Vagina (tissue), 2 donors: ENCODE measurements at regions not wholly inside any gene's neighbourhood (a gene's known extent, or its start where the extent isn't known, plus 50 kb on each side); places are given as distances from the start of the nearest gene placed in this dataset.

ENCODE experiments used
- DNase-seq, 2 donors: peaks; one replicate each; pipeline ENCODE4 v3.0.0-alpha.2; 2017; ENCODE audit errors: extremely low spot score in 2 of 2
- H3K27ac ChIP-seq: fragments of 200-600 bp; sonication (generic); one replicate; pipeline ENCODE4 v1.5.1; 2019
- H3K27me3 ChIP-seq: fragments of 200-600 bp; sonication (generic); one replicate; pipeline ENCODE4 v1.5.1; 2019
- H3K36me3 ChIP-seq, 2 donors: fragments of 200-600 bp; sonication (generic); one replicate each; pipeline ENCODE4 v1.5.1; 2017 to 2019
- H3K4me1 ChIP-seq: fragments of 200-600 bp; sonication (generic); one replicate; pipeline ENCODE4 v1.5.1; 2019
- H3K4me3 ChIP-seq, 2 donors: fragments of 200-600 bp; sonication (generic); 1 replicate in 1 of 2; 2 replicates in 1 of 2; pipeline ENCODE4 v1.5.1; 2016 to 2019
- H3K9me3 ChIP-seq: fragments of 200-600 bp; sonication (generic); one replicate; pipeline ENCODE4 v1.5.1; 2019
- POLR2A ChIP-seq, 2 donors: fragments of 450-650 bp; IDR thresholded peaks; one replicate each; pipeline ENCODE4 v1.6.1; 2017; ENCODE audit warnings: antibody characterized with exemption in 2 of 2, mild to moderate bottlenecking in 2 of 2, moderate library complexity in 2 of 2
- POLR2AphosphoS5 ChIP-seq, 2 donors: sonication (generic); formaldehyde crosslinking; IDR thresholded peaks; one replicate each; pipeline ENCODE4 v1.9.0; 2017; ENCODE audit warnings: antibody characterized with exemption in 2 of 2, mild to moderate bottlenecking in 2 of 2, low read depth in 1 of 2; ENCODE audit not compliant: insufficient read depth in 1 of 2
- intact Hi-C: fragments of 100-400 bp; cut with DNase I; formaldehyde crosslinking; loops from one replicate; pipeline ENCODE4 v1.15.1; 2023
- TF ChIP-seq, protein P1 (sequence below), 3 experiments: fragments of 450-650 bp in 2 of 3; fragments of 200-600 bp in 1 of 3; sonication (generic) in 1 of 3; IDR thresholded peaks; one replicate each; pipeline ENCODE4 v1.5.1; 2017 to 2019; ENCODE audit warnings: antibody characterized with exemption in 3 of 3, mild to moderate bottlenecking in 2 of 3, moderate library complexity in 2 of 3

DNA sequence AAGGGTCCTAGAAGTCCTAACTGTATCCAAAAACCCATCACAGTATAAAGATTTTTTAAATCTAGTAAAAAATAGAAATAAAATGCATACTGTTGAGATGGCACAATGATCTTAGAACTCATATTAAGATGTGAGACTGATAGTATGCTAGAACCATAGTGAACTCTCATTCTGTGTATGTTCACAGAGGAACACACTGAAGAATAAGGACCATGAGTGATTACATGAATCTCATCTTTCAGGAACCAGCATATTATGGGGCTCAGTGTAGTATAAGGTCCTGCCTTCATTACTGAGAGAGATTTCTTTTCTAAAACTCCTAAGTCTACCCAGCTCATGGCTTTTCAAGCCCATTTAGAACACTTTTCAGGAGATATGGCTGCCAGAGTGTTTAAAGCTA is 59.8 kb upstream of the RFC3 start:
- DNase-seq, result no peak
- Histone ChIP-seq H3K27ac (no peak overlapping the region), H3K9me3 (no peaks in the 10 kb centered on the region), H3K4me1 (no peaks in the 10 kb centered on the region), H3K4me3 (no peak overlapping the region), H3K36me3 (no peaks in the 10 kb centered on the region), H3K27me3 (no peaks in the 10 kb centered on the region)
- TF ChIP-seq POLR2A (IDR thresholded peaks at IDR 0.05) (no peak), POLR2AphosphoS5 (IDR thresholded peaks at IDR 0.05; ENCODE audit: insufficient read depth in 1 of 2, low read depth in 1 of 2) (no peak)
- TF ChIP-seq, protein P1, sequence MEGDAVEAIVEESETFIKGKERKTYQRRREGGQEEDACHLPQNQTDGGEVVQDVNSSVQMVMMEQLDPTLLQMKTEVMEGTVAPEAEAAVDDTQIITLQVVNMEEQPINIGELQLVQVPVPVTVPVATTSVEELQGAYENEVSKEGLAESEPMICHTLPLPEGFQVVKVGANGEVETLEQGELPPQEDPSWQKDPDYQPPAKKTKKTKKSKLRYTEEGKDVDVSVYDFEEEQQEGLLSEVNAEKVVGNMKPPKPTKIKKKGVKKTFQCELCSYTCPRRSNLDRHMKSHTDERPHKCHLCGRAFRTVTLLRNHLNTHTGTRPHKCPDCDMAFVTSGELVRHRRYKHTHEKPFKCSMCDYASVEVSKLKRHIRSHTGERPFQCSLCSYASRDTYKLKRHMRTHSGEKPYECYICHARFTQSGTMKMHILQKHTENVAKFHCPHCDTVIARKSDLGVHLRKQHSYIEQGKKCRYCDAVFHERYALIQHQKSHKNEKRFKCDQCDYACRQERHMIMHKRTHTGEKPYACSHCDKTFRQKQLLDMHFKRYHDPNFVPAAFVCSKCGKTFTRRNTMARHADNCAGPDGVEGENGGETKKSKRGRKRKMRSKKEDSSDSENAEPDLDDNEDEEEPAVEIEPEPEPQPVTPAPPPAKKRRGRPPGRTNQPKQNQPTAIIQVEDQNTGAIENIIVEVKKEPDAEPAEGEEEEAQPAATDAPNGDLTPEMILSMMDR (IDR thresholded peaks at IDR 0.05), result no peak
- intact Hi-C loops, result no loop called here

DNA sequence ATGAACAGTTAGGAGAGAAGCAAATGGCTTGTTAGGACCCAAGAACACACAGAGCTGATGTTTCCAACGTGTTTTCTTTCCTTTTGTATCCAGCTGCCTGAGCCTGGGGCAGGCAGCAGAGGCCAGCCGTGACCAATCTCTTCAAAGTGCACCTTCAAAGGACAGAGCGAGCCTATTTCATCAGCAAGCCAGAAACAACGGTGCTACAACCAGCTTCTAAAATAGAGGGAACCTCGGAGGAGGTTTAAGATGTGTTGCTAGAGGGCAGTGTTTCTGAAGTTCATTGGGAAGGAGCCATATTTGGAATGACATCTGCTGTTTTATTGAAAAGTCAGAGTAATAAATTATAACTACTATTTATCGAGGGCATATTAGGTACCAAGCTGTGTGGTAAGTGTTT is 56.2 kb upstream of the RFC3 start:
- no peaks in the 10 kb centered on the region for H3K27me3 ChIP-seq
- no peak overlapping the region for H3K4me3 ChIP-seq
- no peak for DNase-seq
- no peak overlapping the region for H3K27ac ChIP-seq
- H3K4me1 ChIP-seq, result no peaks in the 10 kb centered on the region
- no peaks in the 10 kb centered on the region for H3K36me3 ChIP-seq
- TF ChIP-seq POLR2A (IDR thresholded peaks at IDR 0.05), result no peak
- TF ChIP-seq POLR2AphosphoS5 (IDR thresholded peaks at IDR 0.05; ENCODE audit: insufficient read depth in 1 of 2, low read depth in 1 of 2), result no peak
- TF ChIP-seq, protein P1 (IDR thresholded peaks at IDR 0.05), result no peak
- intact Hi-C loops, result no loop called here
- H3K9me3 ChIP-seq, result no peaks in the 10 kb centered on the region

DNA sequence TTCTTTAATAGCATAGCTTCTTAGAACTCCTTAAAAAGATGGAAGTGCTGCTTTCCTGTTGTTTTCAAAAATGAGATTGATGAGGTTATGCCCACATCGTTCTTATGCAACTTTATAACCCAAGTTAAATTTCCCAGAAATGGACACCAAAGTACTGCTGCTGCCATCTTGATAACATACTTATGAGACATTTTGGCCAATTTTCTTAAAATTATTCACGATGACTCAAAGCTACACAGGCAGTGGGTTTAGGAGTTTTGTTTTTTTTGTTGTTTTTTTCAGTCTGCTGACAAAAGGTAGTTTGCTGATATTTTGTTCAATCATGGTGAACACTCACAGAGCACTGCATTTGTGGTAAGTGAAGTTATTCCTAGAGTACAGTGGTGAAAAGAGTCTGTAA is 54.9 kb upstream of the RFC3 start:
- TF ChIP-seq POLR2AphosphoS5 (IDR thresholded peaks at IDR 0.05; ENCODE audit: insufficient read depth in 1 of 2, low read depth in 1 of 2), result no peak
- no peak for TF ChIP-seq POLR2A (IDR thresholded peaks at IDR 0.05)
- TF ChIP-seq, protein P1 (IDR thresholded peaks at IDR 0.05), result no peak
- H3K27me3 ChIP-seq, result no peaks in the 10 kb centered on the region
- intact Hi-C loops, result no loop called here
- no peaks in the 10 kb centered on the region for H3K9me3 ChIP-seq
- H3K4me3 ChIP-seq, result no peak overlapping the region
- no peak overlapping the region for H3K27ac ChIP-seq
- DNase-seq, result no peak
- H3K36me3 ChIP-seq, result no peaks in the 10 kb centered on the region
- no peaks in the 10 kb centered on the region for H3K4me1 ChIP-seq

DNA sequence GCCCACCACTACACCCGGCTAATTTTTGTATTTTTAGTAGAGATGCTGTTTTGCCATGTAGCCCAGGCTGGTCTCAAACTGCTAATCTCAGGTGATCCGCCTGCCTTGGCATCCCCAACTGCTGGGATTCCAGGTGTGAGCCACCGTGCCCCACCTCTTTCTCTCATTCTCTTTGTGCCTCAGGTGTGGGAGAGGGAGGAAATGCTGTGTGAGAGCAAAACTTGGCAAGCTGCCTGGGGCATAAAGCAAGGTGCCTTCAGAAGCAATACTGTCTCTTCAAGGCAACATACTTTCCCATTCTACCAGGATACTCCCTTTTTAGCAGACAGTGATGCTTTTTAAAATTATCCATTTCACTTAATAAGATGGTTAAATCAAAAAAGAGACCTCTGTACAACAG is 53.2 kb upstream of the RFC3 start:
- TF ChIP-seq, protein P1 (IDR thresholded peaks at IDR 0.05), result no peak
- TF ChIP-seq POLR2A (IDR thresholded peaks at IDR 0.05) (no peak), POLR2AphosphoS5 (IDR thresholded peaks at IDR 0.05; ENCODE audit: insufficient read depth in 1 of 2, low read depth in 1 of 2) (no peak)
- DNase-seq, result no peak
- no peak overlapping the region for H3K4me3 ChIP-seq
- H3K9me3 ChIP-seq, result no peaks in the 10 kb centered on the region
- intact Hi-C loops, result no loop called here
- H3K4me1 ChIP-seq, result no peaks in the 10 kb centered on the region
- no peaks in the 10 kb centered on the region for H3K27me3 ChIP-seq
- no peak overlapping the region for H3K27ac ChIP-seq
- H3K36me3 ChIP-seq, result no peaks in the 10 kb centered on the region

DNA sequence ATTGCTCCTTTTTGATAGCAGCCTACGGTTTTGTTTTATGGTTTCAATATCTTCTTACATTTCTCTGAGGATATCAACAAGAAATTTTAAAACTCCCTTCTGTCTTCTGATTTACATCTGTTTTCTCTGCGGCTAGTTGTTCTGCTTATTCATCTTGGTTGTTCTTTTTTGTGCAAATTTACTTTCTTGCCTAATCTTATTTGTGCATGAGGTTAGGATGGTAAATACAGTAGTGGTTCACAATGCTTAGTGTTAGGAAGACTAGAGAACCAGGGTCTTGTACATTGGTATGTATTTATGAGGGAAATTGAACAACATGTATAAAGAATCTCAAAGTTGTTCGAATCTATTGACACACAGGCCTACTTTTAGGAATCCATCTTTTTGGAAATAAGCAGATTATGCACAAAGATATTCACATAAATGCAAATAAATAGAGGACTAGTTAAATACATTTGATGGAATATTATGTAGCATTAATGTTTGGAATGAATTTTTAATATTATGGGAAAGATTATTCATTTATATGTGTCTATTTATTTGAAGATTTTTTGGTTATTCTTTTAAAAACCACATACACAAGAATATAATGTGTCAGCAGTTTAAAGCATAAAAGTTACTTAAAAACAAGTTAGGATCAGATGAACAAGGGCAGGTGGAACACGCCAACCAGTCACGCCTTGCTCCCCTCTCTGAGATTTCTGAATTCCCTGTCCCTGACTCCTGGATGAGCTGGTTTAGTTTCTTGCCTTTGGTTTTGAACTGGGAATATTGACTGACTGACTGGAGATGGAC is 51.4 kb upstream of the RFC3 start:
- Histone ChIP-seq H3K4me3 (no peak overlapping the region), H3K27ac (no peak overlapping the region), H3K9me3 (no peaks in the 10 kb centered on the region), H3K4me1 (no peaks in the 10 kb centered on the region), H3K36me3 (no peaks in the 10 kb centered on the region), H3K27me3 (no peaks in the 10 kb centered on the region)
- intact Hi-C loops, result no loop called here
- TF ChIP-seq POLR2A (IDR thresholded peaks at IDR 0.05) (no peak), POLR2AphosphoS5 (IDR thresholded peaks at IDR 0.05; ENCODE audit: insufficient read depth in 1 of 2, low read depth in 1 of 2) (no peak)
- TF ChIP-seq, protein P1 (IDR thresholded peaks at IDR 0.05), result no peak
- DNase-seq, result no peak
